ENCODE measurements at regions not wholly inside any gene's neighbourhood (a gene's known extent, or its start where the extent isn't known, plus 50 kb on each side); places are given as distances from the start of the nearest gene placed in this dataset.

DNA sequence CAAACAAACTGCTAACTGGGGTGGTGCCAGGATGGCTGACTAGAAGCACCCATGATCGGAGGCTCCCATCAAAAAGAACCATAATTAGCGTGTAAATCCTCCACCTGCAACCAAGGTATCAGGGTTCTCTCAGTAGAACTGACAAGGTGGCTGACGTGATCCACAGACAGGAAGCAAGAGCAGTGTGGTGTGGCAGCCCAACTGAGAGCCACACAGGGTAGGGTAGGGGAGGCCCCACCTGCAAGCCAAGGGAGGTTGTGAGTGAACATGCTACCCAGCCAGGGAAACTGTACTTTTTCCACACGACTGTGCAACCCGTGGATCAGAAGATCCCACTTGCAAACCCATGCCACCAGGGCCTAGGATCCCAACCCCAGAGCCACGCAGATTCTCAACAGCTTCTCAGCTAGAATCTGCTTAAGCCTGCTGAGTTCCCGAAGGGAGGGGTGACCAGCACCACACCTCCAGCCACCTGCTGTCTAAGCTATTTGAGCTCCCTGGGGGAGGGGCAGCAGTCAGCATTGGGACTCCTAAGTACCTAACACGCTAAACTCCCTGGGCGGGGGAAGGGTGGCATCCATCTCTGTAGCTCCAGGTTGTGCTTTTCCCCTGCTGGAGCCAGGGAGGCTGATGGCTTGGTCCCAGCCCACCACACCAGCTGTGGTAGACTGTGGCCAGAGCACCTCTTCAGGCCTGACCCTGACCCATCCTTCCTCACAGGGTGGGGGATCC, 425.1 kb downstream of the GPM6A start:
- no peak for DNase-seq (ENCODE audit: low read depth)
- no peak overlapping the region for H3K4me3 ChIP-seq (ENCODE audit: low read length)
- TF ChIP-seq, protein P1, sequence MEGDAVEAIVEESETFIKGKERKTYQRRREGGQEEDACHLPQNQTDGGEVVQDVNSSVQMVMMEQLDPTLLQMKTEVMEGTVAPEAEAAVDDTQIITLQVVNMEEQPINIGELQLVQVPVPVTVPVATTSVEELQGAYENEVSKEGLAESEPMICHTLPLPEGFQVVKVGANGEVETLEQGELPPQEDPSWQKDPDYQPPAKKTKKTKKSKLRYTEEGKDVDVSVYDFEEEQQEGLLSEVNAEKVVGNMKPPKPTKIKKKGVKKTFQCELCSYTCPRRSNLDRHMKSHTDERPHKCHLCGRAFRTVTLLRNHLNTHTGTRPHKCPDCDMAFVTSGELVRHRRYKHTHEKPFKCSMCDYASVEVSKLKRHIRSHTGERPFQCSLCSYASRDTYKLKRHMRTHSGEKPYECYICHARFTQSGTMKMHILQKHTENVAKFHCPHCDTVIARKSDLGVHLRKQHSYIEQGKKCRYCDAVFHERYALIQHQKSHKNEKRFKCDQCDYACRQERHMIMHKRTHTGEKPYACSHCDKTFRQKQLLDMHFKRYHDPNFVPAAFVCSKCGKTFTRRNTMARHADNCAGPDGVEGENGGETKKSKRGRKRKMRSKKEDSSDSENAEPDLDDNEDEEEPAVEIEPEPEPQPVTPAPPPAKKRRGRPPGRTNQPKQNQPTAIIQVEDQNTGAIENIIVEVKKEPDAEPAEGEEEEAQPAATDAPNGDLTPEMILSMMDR (IDR thresholded peaks at IDR 0.05; ENCODE audit: insufficient read depth, low read depth, low read length, missing control alignments) = no peak

DNA sequence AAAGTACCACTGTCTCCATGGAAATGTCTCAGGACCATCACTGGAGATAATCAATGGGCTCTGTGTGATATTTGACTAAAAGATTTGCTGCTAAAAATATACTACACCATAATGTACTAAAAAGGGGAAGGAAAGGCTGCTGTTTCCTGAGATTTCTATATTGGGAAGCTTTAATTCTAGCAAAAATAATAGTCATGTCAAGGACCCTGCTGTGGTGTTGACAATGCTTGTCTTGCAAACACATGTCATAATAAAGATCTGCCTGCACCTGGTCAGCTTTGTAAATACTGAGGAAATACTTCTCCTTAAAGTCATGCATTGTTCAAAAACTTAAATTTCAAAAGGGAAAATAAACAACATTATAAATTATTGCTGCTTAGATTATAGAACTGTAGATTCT, 417.9 kb downstream of the GPM6A start:
- no peak overlapping the region for H3K4me3 ChIP-seq (ENCODE audit: low read length)
- DNase-seq (ENCODE audit: low read depth) = no peak
- TF ChIP-seq, protein P1 (IDR thresholded peaks at IDR 0.05; ENCODE audit: insufficient read depth, low read depth, low read length, missing control alignments) = no peak

DNA sequence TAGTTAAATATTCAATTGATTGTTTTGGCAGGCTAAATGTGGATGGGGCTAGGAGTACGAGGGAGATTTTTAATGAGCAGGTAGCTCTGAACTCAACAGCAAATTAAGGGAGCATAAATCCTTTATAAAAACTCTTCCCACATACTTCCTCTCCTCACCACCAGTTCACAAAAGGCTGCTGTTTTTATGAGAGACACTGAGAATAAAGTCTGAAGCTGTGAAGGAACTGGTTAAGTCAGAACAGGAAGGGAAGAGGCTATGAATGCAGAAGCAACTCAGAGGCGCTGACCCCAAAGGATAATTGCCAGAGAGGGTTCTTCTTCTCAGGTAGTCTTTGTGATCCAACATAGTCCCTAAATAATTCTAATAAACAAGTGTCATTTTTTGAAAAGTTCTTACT, 406.1 kb downstream of the GPM6A start:
- H3K4me3 ChIP-seq (ENCODE audit: low read length) = no peak overlapping the region
- TF ChIP-seq, protein P1 (IDR thresholded peaks at IDR 0.05; ENCODE audit: insufficient read depth, low read depth, low read length, missing control alignments) = no peak
- no peak for DNase-seq (ENCODE audit: low read depth)

DNA sequence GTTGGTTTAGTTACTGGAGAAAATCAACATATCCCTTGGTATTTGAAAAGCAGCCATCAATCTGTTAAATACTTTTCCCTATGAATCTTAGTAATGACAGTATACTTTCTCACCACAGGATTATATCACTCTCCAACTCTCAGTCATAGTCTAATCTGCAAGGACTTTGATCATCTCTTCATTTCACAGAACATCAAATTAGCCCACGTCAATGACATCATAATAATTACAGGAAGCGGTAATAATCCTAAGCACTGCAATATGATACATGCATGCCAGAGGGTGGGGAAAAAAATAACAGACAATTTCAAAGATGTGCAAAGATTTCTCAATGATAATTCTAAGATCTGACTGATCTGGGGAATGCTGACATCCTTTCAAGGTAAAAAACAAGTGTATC, 404.1 kb downstream of the GPM6A start:
- no peak for DNase-seq (ENCODE audit: low read depth)
- H3K4me3 ChIP-seq (ENCODE audit: low read length) = no peak overlapping the region
- TF ChIP-seq, protein P1 (IDR thresholded peaks at IDR 0.05; ENCODE audit: insufficient read depth, low read depth, low read length, missing control alignments) = no peak

DNA sequence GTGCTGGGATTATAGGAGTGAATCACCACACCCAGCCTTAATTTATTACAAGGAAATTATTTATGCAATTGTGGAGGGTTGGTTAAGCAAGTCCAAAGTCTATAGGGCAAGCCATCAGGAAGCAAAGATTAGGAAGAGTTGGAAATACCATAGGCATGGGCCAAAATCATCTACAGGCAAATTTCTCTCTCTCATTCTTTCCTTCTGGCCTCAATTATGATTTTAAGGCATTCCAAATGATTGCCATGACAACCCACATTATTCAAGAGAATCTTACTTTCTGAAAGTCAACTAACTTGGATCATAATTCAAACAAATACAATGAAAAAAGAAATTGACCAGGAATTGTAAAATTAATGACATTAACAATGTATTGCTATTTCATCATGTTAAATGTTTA, 400.8 kb downstream of the GPM6A start:
- no peak for DNase-seq (ENCODE audit: low read depth)
- TF ChIP-seq, protein P1 (IDR thresholded peaks at IDR 0.05; ENCODE audit: insufficient read depth, low read depth, low read length, missing control alignments) = no peak
- no peak overlapping the region for H3K4me3 ChIP-seq (ENCODE audit: low read length)

DNA sequence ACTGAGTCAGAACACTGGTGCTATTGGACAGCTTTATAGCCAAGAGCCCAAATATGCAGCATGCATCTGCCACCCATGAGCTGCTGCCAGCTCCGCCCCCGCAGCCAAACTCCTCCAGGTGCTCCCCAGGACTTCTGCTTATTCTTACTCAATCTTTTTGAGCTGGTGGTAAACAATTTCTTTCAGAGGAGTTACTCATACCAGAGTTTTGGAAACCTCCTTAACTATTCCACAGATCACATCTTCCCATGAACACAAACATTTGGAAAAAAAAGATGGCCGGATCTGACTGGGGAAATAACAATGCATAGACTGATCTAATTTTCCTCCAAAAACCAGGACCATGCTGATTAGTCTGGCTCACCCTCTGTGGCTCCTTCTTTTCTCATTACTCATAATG, 399.9 kb downstream of the GPM6A start:
- TF ChIP-seq, protein P1 (IDR thresholded peaks at IDR 0.05; ENCODE audit: insufficient read depth, low read depth, low read length, missing control alignments) = no peak
- peak; percentile 60 for DNase-seq (ENCODE audit: low read depth)
- no peak overlapping the region for H3K4me3 ChIP-seq (ENCODE audit: low read length)

DNA sequence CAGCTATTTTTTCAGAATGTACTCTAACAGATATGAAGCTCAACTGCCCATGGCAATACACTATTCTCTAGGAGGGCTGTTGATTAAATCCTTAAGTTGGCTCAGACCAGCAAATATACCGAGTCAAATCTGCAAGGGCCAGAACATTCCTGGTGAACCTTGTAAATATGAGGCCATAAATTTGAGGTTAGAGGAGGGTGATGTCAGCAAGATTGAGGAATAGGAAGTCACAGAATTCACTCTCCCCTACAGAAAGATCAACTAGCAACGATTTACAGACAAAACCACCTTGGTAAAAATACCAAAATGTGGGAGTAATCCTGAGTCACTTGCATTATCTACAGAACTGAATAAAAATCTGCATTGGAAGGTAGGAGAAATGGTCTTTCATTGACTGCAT, 399.3 kb downstream of the GPM6A start:
- TF ChIP-seq, protein P1 (IDR thresholded peaks at IDR 0.05; ENCODE audit: insufficient read depth, low read depth, low read length, missing control alignments) = no peak
- no peak overlapping the region for H3K4me3 ChIP-seq (ENCODE audit: low read length)
- peak; percentile 1 for DNase-seq (ENCODE audit: low read depth)

All from epithelial cell of esophagus (primary cell).